Retinal pigment epithelial cell (primary cell): ENCODE measurements at regions not wholly inside any gene's neighbourhood (a gene's known extent, or its start where the extent isn't known, plus 50 kb on each side); places are given as distances from the start of the nearest gene placed in this dataset.

Experiments
- DNase-seq: peaks from one replicate; pipeline ENCODE4 v3.0.0-alpha.2; 2010; ENCODE audit warnings: low read depth
- H3K4me3 ChIP-seq: 2 replicates; pipeline ENCODE4 v1.5.1; 2011; ENCODE audit warnings: mild to moderate bottlenecking, low read length, control low read depth, moderate library complexity
- CTCF ChIP-seq: conservative IDR thresholded peaks from 2 replicates; pipeline ENCODE4 v1.5.1; 2011; ENCODE audit warnings: low read depth, low read length, control low read depth, inconsistent platforms

GRCh38 chr7:85306115-85306514 lies 119.3 kb upstream of the SEMA3D start:
- TF ChIP-seq CTCF = no peak
- no peak for DNase-seq
- H3K4me3 ChIP-seq = no peak overlapping the region

GRCh38 chr7:85294176-85294575 lies 107.3 kb upstream of the SEMA3D start:
- no peak for TF ChIP-seq CTCF
- no peak for DNase-seq
- no peak overlapping the region for H3K4me3 ChIP-seq

DNA sequence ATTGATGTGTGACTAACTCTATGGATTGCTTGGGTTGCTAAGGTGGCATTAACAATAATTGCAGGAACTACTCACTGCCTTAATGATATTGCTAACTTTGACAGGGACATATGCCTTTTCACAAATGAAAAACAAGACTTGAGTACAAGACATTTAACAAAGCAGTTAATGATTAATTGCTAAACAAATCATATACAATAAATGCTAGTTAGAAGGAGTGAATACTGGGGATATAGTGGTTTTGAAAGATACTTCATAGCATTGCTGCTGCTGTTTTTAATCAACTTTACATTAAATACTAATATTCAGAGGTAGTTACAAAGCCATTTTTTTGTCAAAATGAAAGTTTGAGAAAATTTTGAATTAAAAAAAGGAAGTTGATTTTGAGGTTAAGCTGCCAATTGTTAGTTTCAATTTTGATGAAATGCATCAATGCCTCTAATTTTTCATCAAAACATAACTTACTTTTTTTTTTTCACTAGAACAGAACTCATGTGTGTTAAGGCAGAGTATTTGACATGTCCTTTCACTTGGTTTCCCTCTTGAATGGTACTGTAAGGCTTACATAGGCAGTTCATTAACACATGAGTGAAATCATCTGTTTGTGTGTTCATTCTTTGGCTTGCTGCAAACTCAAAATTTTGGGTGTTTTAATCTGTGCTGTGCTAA lies 106.2 kb upstream of the SEMA3D start:
- no peak for DNase-seq
- no peak for TF ChIP-seq CTCF
- no peak overlapping the region for H3K4me3 ChIP-seq

DNA sequence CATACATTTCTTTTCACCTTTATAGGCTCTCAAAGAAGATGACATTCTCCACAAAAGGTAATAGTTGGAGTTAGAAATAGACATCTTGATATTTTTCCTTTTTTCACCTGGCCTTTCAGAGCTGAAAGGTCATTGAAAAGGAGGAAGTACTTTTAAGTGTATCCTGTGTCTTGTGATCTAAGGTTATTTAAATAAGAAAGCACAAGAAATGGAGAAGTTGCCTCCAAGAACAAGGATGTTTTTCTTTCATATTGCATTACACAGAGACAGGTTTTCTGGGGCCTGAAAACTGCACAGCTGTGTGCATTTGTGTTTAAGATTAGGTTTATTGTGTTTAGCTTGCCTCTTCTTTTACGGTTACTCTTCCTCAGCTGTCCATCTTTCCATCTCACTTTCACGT lies 103.4 kb upstream of the SEMA3D start:
- H3K4me3 ChIP-seq = no peak overlapping the region
- DNase-seq = no peak
- no peak for TF ChIP-seq CTCF

- no peak for TF ChIP-seq CTCF
- DNase-seq = no peak
- no peak overlapping the region for H3K4me3 ChIP-seq
Measured at GRCh38 chr7:85289279-85289678, 102.4 kb upstream of the SEMA3D start.

- H3K4me3 ChIP-seq = no peak overlapping the region
- TF ChIP-seq CTCF = no peak
- DNase-seq = no peak
Measured at GRCh38 chr7:85287106-85287825, 100.4 kb upstream of the SEMA3D start.

GRCh38 chr7:85286446-85286845 lies 99.6 kb upstream of the SEMA3D start:
- no peak overlapping the region for H3K4me3 ChIP-seq
- TF ChIP-seq CTCF = no peak
- DNase-seq = no peak
